ENCODE measurements at regions not wholly inside any gene's neighbourhood (a gene's known extent, or its start where the extent isn't known, plus 50 kb on each side); places are given as distances from the start of the nearest gene placed in this dataset.

- DNase-seq (ENCODE audit: low spot score) = no peak
- Histone ChIP-seq H3K14ac (ENCODE audit: low read length) (no peak overlapping the region), H2BK12ac (ENCODE audit: low read length) (no peak overlapping the region), H3K79me1 (ENCODE audit: low read depth, low read length) (no peaks in the 10 kb centered on the region), H4K8ac (ENCODE audit: low read depth, low read length) (no peak overlapping the region), H3K4me3 (ENCODE audit: low read length in 2 of 2) (no peak overlapping the region), H2BK15ac (ENCODE audit: low read length) (no peak overlapping the region), H3K9me3 (replicated peaks in 1 of 2; ENCODE audit: control insufficient read depth in 2 of 2, insufficient read depth in 1 of 2, low read depth in 1 of 2, low read length in 2 of 2) (no peaks in the 10 kb centered on the region), H3K4me2 (ENCODE audit: insufficient read depth, low read length, poor library complexity, severe bottlenecking) (no peak overlapping the region), H3K9ac (ENCODE audit: low read depth, low read length, poor library complexity) (no peak overlapping the region), H2BK120ac (ENCODE audit: low read depth, low read length) (no peak overlapping the region), H3K4me1 (ENCODE audit: control insufficient read depth in 2 of 2, insufficient read depth in 1 of 2, low read depth in 1 of 2, low read length in 2 of 2) (no peaks in the 10 kb centered on the region), H4K91ac (ENCODE audit: low read depth, low read length, poor library complexity) (no peak overlapping the region), H2AK5ac (ENCODE audit: low read depth, low read length) (no peak overlapping the region), H2AFZ (ENCODE audit: low read length) (no peak overlapping the region), H3K27ac (replicated peaks; ENCODE audit: low read length) (no peak overlapping the region), H2BK5ac (ENCODE audit: low read length) (no peak overlapping the region), H3K18ac (ENCODE audit: low read length) (no peak overlapping the region), H3K36me3 (replicated peaks in 1 of 2; ENCODE audit: control insufficient read depth in 2 of 2, insufficient read depth in 2 of 2, low read length in 2 of 2) (no peaks in the 10 kb centered on the region), H3K27me3 (ENCODE audit: control insufficient read depth in 3 of 3, insufficient read depth in 3 of 3, low read depth in 1 of 3, low read length in 3 of 3) (no peaks in the 10 kb centered on the region), H3K4ac (ENCODE audit: low read length) (no peak overlapping the region), H3K23ac (ENCODE audit: low read depth, low read length, poor library complexity) (no peak overlapping the region)
- no CpG with 5 or more reads among the region's 3 CpGs for WGBS, 2 donors (ENCODE audit: extremely low coverage in 2 of 2, insufficient read length in 2 of 2, insufficient replicate concordance in 1 of 2)
These were observed 244.4 kb downstream of the CHRM3 start for GRCh38 chr1:239630767-239631166.

- no peaks in the 10 kb centered on the region for H3K4me1 ChIP-seq (ENCODE audit: control insufficient read depth in 2 of 2, insufficient read depth in 1 of 2, low read depth in 1 of 2, low read length in 2 of 2)
These were observed 247.1 kb downstream of the CHRM3 start for GRCh38 chr1:239633432-239633831.

GRCh38 chr1:239635276-239635675 is 248.9 kb downstream of the CHRM3 start:
- no peak overlapping the region for H2BK12ac ChIP-seq (ENCODE audit: low read length)
- H3K4me3 ChIP-seq (ENCODE audit: low read length in 2 of 2) = no peak overlapping the region
- no peak overlapping the region for H2AFZ ChIP-seq (ENCODE audit: low read length)
- no peak overlapping the region for H3K4me2 ChIP-seq (ENCODE audit: insufficient read depth, low read length, poor library complexity, severe bottlenecking)
- no peak overlapping the region for H4K91ac ChIP-seq (ENCODE audit: low read depth, low read length, poor library complexity)
- no peak overlapping the region for H3K14ac ChIP-seq (ENCODE audit: low read length)
- H3K9ac ChIP-seq (ENCODE audit: low read depth, low read length, poor library complexity) = no peak overlapping the region
- H3K9me3 ChIP-seq (replicated peaks in 1 of 2; ENCODE audit: control insufficient read depth in 2 of 2, insufficient read depth in 1 of 2, low read depth in 1 of 2, low read length in 2 of 2) = no peaks in the 10 kb centered on the region
- no peak overlapping the region for H4K8ac ChIP-seq (ENCODE audit: low read depth, low read length)
- H3K27me3 ChIP-seq (ENCODE audit: control insufficient read depth in 3 of 3, insufficient read depth in 3 of 3, low read depth in 1 of 3, low read length in 3 of 3) = no peaks in the 10 kb centered on the region
- H2BK120ac ChIP-seq (ENCODE audit: low read depth, low read length) = no peak overlapping the region
- WGBS, 2 donors (ENCODE audit: extremely low coverage in 2 of 2, insufficient read length in 2 of 2, insufficient replicate concordance in 1 of 2) = no CpG with 5 or more reads among the region's 2 CpGs
- H3K23ac ChIP-seq (ENCODE audit: low read depth, low read length, poor library complexity) = no peak overlapping the region
- H2BK15ac ChIP-seq (ENCODE audit: low read length) = no peak overlapping the region
- H2AK5ac ChIP-seq (ENCODE audit: low read depth, low read length) = no peak overlapping the region
- no peak overlapping the region for H3K27ac ChIP-seq (replicated peaks; ENCODE audit: low read length)
- no peak for DNase-seq (ENCODE audit: low spot score)
- no peaks in the 10 kb centered on the region for H3K36me3 ChIP-seq (replicated peaks in 1 of 2; ENCODE audit: control insufficient read depth in 2 of 2, insufficient read depth in 2 of 2, low read length in 2 of 2)
- no peaks in the 10 kb centered on the region for H3K4me1 ChIP-seq (ENCODE audit: control insufficient read depth in 2 of 2, insufficient read depth in 1 of 2, low read depth in 1 of 2, low read length in 2 of 2)
- no peak overlapping the region for H2BK5ac ChIP-seq (ENCODE audit: low read length)
- no peak overlapping the region for H3K18ac ChIP-seq (ENCODE audit: low read length)
- no peaks in the 10 kb centered on the region for H3K79me1 ChIP-seq (ENCODE audit: low read depth, low read length)
- H3K4ac ChIP-seq (ENCODE audit: low read length) = no peak overlapping the region

More at GRCh38 chr1:239633432-239633831, 247.1 kb downstream of the CHRM3 start:
- DNase-seq (ENCODE audit: low spot score) = no peak
- H2AK5ac ChIP-seq (ENCODE audit: low read depth, low read length) = no peak overlapping the region
- H2BK15ac ChIP-seq (ENCODE audit: low read length) = no peak overlapping the region
- H3K9ac ChIP-seq (ENCODE audit: low read depth, low read length, poor library complexity) = no peak overlapping the region
- no peak overlapping the region for H2AFZ ChIP-seq (ENCODE audit: low read length)
- no peak overlapping the region for H3K4me3 ChIP-seq (ENCODE audit: low read length in 2 of 2)
- no peak overlapping the region for H3K14ac ChIP-seq (ENCODE audit: low read length)
- no peak overlapping the region for H4K91ac ChIP-seq (ENCODE audit: low read depth, low read length, poor library complexity)
- no peaks in the 10 kb centered on the region for H3K36me3 ChIP-seq (replicated peaks in 1 of 2; ENCODE audit: control insufficient read depth in 2 of 2, insufficient read depth in 2 of 2, low read length in 2 of 2)
- no peak overlapping the region for H2BK12ac ChIP-seq (ENCODE audit: low read length)
- H3K27me3 ChIP-seq (ENCODE audit: control insufficient read depth in 3 of 3, insufficient read depth in 3 of 3, low read depth in 1 of 3, low read length in 3 of 3) = no peaks in the 10 kb centered on the region
- H3K4ac ChIP-seq (ENCODE audit: low read length) = no peak overlapping the region
- WGBS, 2 donors (ENCODE audit: extremely low coverage in 2 of 2, insufficient read length in 2 of 2, insufficient replicate concordance in 1 of 2) = no CpG with 5 or more reads among the region's 4 CpGs
- no peak overlapping the region for H2BK5ac ChIP-seq (ENCODE audit: low read length)
- no peaks in the 10 kb centered on the region for H3K79me1 ChIP-seq (ENCODE audit: low read depth, low read length)
- H4K8ac ChIP-seq (ENCODE audit: low read depth, low read length) = no peak overlapping the region
- no peak overlapping the region for H3K4me2 ChIP-seq (ENCODE audit: insufficient read depth, low read length, poor library complexity, severe bottlenecking)
- H3K18ac ChIP-seq (ENCODE audit: low read length) = no peak overlapping the region
- H3K27ac ChIP-seq (replicated peaks; ENCODE audit: low read length) = no peak overlapping the region
- no peak overlapping the region for H2BK120ac ChIP-seq (ENCODE audit: low read depth, low read length)
- no peaks in the 10 kb centered on the region for H3K9me3 ChIP-seq (replicated peaks in 1 of 2; ENCODE audit: control insufficient read depth in 2 of 2, insufficient read depth in 1 of 2, low read depth in 1 of 2, low read length in 2 of 2)
- H3K23ac ChIP-seq (ENCODE audit: low read depth, low read length, poor library complexity) = no peak overlapping the region

GRCh38 chr1:239636347-239636746 is 250.0 kb downstream of the CHRM3 start:
- no peaks in the 10 kb centered on the region for H3K4me1 ChIP-seq (ENCODE audit: control insufficient read depth in 2 of 2, insufficient read depth in 1 of 2, low read depth in 1 of 2, low read length in 2 of 2)
- no peak overlapping the region for H2BK12ac ChIP-seq (ENCODE audit: low read length)
- no peak overlapping the region for H3K4me2 ChIP-seq (ENCODE audit: insufficient read depth, low read length, poor library complexity, severe bottlenecking)
- no peak overlapping the region for H3K9ac ChIP-seq (ENCODE audit: low read depth, low read length, poor library complexity)
- no peak overlapping the region for H3K23ac ChIP-seq (ENCODE audit: low read depth, low read length, poor library complexity)
- no peak overlapping the region for H3K27ac ChIP-seq (replicated peaks; ENCODE audit: low read length)
- H3K36me3 ChIP-seq (replicated peaks in 1 of 2; ENCODE audit: control insufficient read depth in 2 of 2, insufficient read depth in 2 of 2, low read length in 2 of 2) = no peaks in the 10 kb centered on the region
- H3K18ac ChIP-seq (ENCODE audit: low read length) = no peak overlapping the region
- H2AK5ac ChIP-seq (ENCODE audit: low read depth, low read length) = no peak overlapping the region
- WGBS, 2 donors (ENCODE audit: extremely low coverage in 2 of 2, insufficient read length in 2 of 2, insufficient replicate concordance in 1 of 2) = no CpG with 5 or more reads among the region's 3 CpGs
- H2AFZ ChIP-seq (ENCODE audit: low read length) = no peak overlapping the region
- H2BK120ac ChIP-seq (ENCODE audit: low read depth, low read length) = no peak overlapping the region
- no peak overlapping the region for H2BK15ac ChIP-seq (ENCODE audit: low read length)
- no peak overlapping the region for H3K14ac ChIP-seq (ENCODE audit: low read length)
- no peaks in the 10 kb centered on the region for H3K27me3 ChIP-seq (ENCODE audit: control insufficient read depth in 3 of 3, insufficient read depth in 3 of 3, low read depth in 1 of 3, low read length in 3 of 3)
- H3K4ac ChIP-seq (ENCODE audit: low read length) = no peak overlapping the region
- no peak overlapping the region for H4K91ac ChIP-seq (ENCODE audit: low read depth, low read length, poor library complexity)
- no peaks in the 10 kb centered on the region for H3K79me1 ChIP-seq (ENCODE audit: low read depth, low read length)
- no peaks in the 10 kb centered on the region for H3K9me3 ChIP-seq (replicated peaks in 1 of 2; ENCODE audit: control insufficient read depth in 2 of 2, insufficient read depth in 1 of 2, low read depth in 1 of 2, low read length in 2 of 2)
- H4K8ac ChIP-seq (ENCODE audit: low read depth, low read length) = no peak overlapping the region
- DNase-seq (ENCODE audit: low spot score) = no peak
- no peak overlapping the region for H2BK5ac ChIP-seq (ENCODE audit: low read length)
- no peak overlapping the region for H3K4me3 ChIP-seq (ENCODE audit: low read length in 2 of 2)
